ENCODE measurements at regions not wholly inside any gene's neighbourhood (a gene's known extent, or its start where the extent isn't known, plus 50 kb on each side); places are given as distances from the start of the nearest gene placed in this dataset.

DNA sequence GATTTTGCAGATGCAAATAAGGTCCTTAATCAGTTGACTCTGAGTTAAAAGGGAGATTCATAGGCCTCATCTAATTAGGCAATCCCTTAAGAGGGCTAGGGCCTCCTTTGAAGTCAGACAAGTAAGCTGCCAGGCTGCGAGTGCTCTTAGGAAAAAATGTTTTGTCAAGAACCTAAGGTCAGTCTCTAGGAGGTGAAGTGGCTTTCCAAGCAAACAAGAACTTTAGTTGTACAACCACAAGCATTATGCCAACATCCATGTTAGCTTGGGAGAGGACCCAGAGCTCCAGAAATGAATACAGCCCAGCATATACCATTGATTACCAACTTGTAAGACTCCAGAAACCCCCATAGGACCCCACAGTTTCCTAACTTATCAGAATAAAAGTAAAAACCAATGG, 1366.2 kb downstream of the PLA2G4A start:
- H3K4me3 ChIP-seq (ENCODE audit: low read length): no peak overlapping the region
- intact Hi-C loops (cut with DNase I, micrococcal nuclease): no loop called here
- no peak for DNase-seq
- no peak overlapping the region for H3K27ac Mint-ChIP-seq
- H3K27me3 ChIP-seq (ENCODE audit: control insufficient read depth in 1 of 2, insufficient read depth in 2 of 2, low read length in 2 of 2): no peaks in the 10 kb centered on the region
- H3K4me3 Mint-ChIP-seq: no peak overlapping the region
- H3K27me3 Mint-ChIP-seq: no peaks in the 10 kb centered on the region
- H3K4me1 Mint-ChIP-seq (ENCODE audit: low read depth): no peaks in the 10 kb centered on the region
- no peaks in the 10 kb centered on the region for H3K9me3 ChIP-seq (ENCODE audit: control insufficient read depth in 1 of 2, insufficient read depth in 1 of 2, low read length in 2 of 2)
- POLR2A ChIA-PET: no interaction called here
- H3K9me3 Mint-ChIP-seq: peaks cover 5% of the 10 kb centered on the region
- no peaks in the 10 kb centered on the region for H3K4me1 ChIP-seq (ENCODE audit: insufficient read depth, low read length)
- no peaks in the 10 kb centered on the region for H3K36me3 ChIP-seq (ENCODE audit: insufficient read depth, low read length)
- ATAC-seq (ENCODE audit: poor library complexity): no peak
- TF ChIP-seq, protein P1, sequence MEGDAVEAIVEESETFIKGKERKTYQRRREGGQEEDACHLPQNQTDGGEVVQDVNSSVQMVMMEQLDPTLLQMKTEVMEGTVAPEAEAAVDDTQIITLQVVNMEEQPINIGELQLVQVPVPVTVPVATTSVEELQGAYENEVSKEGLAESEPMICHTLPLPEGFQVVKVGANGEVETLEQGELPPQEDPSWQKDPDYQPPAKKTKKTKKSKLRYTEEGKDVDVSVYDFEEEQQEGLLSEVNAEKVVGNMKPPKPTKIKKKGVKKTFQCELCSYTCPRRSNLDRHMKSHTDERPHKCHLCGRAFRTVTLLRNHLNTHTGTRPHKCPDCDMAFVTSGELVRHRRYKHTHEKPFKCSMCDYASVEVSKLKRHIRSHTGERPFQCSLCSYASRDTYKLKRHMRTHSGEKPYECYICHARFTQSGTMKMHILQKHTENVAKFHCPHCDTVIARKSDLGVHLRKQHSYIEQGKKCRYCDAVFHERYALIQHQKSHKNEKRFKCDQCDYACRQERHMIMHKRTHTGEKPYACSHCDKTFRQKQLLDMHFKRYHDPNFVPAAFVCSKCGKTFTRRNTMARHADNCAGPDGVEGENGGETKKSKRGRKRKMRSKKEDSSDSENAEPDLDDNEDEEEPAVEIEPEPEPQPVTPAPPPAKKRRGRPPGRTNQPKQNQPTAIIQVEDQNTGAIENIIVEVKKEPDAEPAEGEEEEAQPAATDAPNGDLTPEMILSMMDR (IDR thresholded peaks at IDR 0.05): no peak
- no peak overlapping the region for H3K27ac ChIP-seq (ENCODE audit: low read depth in 1 of 2, low read length in 2 of 2)
- CTCF ChIA-PET: no interaction called here
- no peaks in the 10 kb centered on the region for H3K36me3 Mint-ChIP-seq (ENCODE audit: low read depth)

GRCh38 chr1:188218289-188218688, 1389.5 kb downstream of the PLA2G4A start:
- no peak overlapping the region for H3K4me3 ChIP-seq (ENCODE audit: low read length)
- TF ChIP-seq, protein P1 (IDR thresholded peaks at IDR 0.05): no peak
- H3K27ac ChIP-seq (ENCODE audit: low read depth in 1 of 2, low read length in 2 of 2): no peak overlapping the region
- no peaks in the 10 kb centered on the region for H3K9me3 ChIP-seq (ENCODE audit: control insufficient read depth in 1 of 2, insufficient read depth in 1 of 2, low read length in 2 of 2)
- no peak overlapping the region for H3K27ac Mint-ChIP-seq
- ChIA-PET POLR2A (no interaction called here), CTCF (no interaction called here)
- no peaks in the 10 kb centered on the region for H3K4me1 ChIP-seq (ENCODE audit: insufficient read depth, low read length)
- no peaks in the 10 kb centered on the region for H3K27me3 Mint-ChIP-seq
- peaks cover 9% of the 10 kb centered on the region for H3K9me3 Mint-ChIP-seq
- H3K27me3 ChIP-seq (ENCODE audit: control insufficient read depth in 1 of 2, insufficient read depth in 2 of 2, low read length in 2 of 2): no peaks in the 10 kb centered on the region
- H3K36me3 Mint-ChIP-seq (ENCODE audit: low read depth): no peaks in the 10 kb centered on the region
- H3K36me3 ChIP-seq (ENCODE audit: insufficient read depth, low read length): no peaks in the 10 kb centered on the region
- DNase-seq: no peak
- intact Hi-C loops (cut with DNase I, micrococcal nuclease): no loop called here
- no peak overlapping the region for H3K4me3 Mint-ChIP-seq
- ATAC-seq (ENCODE audit: poor library complexity): no peak
- H3K4me1 Mint-ChIP-seq (ENCODE audit: low read depth): no peaks in the 10 kb centered on the region

DNA sequence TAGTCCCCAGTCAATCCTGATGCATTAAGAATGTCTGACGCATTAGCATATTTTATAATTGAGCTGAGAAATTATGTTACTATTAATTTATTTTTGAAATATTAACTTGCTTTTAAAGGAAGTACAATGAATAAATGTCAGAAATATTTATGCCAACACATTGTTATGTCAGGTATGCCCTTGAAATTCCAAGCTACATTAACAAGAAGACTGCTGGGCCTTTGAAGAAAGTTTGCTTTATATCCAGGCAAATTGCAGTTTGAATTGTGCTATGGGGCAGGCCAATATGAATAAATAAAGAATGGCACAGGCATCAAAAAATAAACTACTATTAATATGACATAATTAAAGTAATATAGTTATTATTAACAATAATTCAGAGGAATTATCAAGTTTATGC, 1391.3 kb downstream of the PLA2G4A start:
- Mint-ChIP-seq H3K27me3 (no peaks in the 10 kb centered on the region), H3K36me3 (ENCODE audit: low read depth) (no peaks in the 10 kb centered on the region), H3K9me3 (peaks cover 7% of the 10 kb centered on the region), H3K4me3 (no peak overlapping the region), H3K4me1 (ENCODE audit: low read depth) (no peaks in the 10 kb centered on the region), H3K27ac (no peak overlapping the region)
- DNase-seq: no peak
- H3K27ac ChIP-seq (ENCODE audit: low read depth in 1 of 2, low read length in 2 of 2): no peak overlapping the region
- H3K4me1 ChIP-seq (ENCODE audit: insufficient read depth, low read length): no peaks in the 10 kb centered on the region
- no peaks in the 10 kb centered on the region for H3K9me3 ChIP-seq (ENCODE audit: control insufficient read depth in 1 of 2, insufficient read depth in 1 of 2, low read length in 2 of 2)
- H3K27me3 ChIP-seq (ENCODE audit: control insufficient read depth in 1 of 2, insufficient read depth in 2 of 2, low read length in 2 of 2): no peaks in the 10 kb centered on the region
- ChIA-PET POLR2A (no interaction called here), CTCF (no interaction called here)
- H3K36me3 ChIP-seq (ENCODE audit: insufficient read depth, low read length): no peaks in the 10 kb centered on the region
- H3K4me3 ChIP-seq (ENCODE audit: low read length): no peak overlapping the region
- TF ChIP-seq, protein P1 (IDR thresholded peaks at IDR 0.05): no peak
- no peak for ATAC-seq (ENCODE audit: poor library complexity)
- intact Hi-C loops (cut with DNase I, micrococcal nuclease): no loop called here
